GM19397 (cell line): ENCODE measurements at regions not wholly inside any gene's neighbourhood (a gene's known extent, or its start where the extent isn't known, plus 50 kb on each side); places are given as distances from the start of the nearest gene placed in this dataset.

Experiments
- ATAC-seq: cut with Tn5 transposase; IDR thresholded peaks from one replicate; pipeline ENCODE4 v1.9.1; 2021; ENCODE audit warnings: mild to moderate bottlenecking, moderate library complexity; ENCODE audit not compliant: unreplicated experiment

- ATAC-seq: no peak
Observed at GRCh38 chr18:41155025-41155424, 800.0 kb upstream of the PIK3C3 start.

- ATAC-seq: no peak
Observed at GRCh38 chr18:41153871-41154270, 801.2 kb upstream of the PIK3C3 start.

- no peak for ATAC-seq
Observed at GRCh38 chr18:41150316-41150715, 804.7 kb upstream of the PIK3C3 start.

GRCh38 chr18:41146301-41146700, 808.7 kb upstream of the PIK3C3 start:
- no peak for ATAC-seq

- ATAC-seq: no peak
Observed at GRCh38 chr18:41145516-41145915, 809.5 kb upstream of the PIK3C3 start.

GRCh38 chr18:41144441-41144840, 810.6 kb upstream of the PIK3C3 start:
- ATAC-seq: no peak

- no peak for ATAC-seq
Observed at GRCh38 chr18:41140506-41140905, 814.5 kb upstream of the PIK3C3 start.

GRCh38 chr18:41135146-41135545, 819.9 kb upstream of the PIK3C3 start:
- no peak for ATAC-seq

GRCh38 chr18:41134426-41134825, 820.6 kb upstream of the PIK3C3 start:
- ATAC-seq: no peak

- ATAC-seq: no peak
Observed at GRCh38 chr18:41131050-41131449, 824.0 kb upstream of the PIK3C3 start.

GRCh38 chr18:41128545-41128944, 826.5 kb upstream of the PIK3C3 start:
- ATAC-seq: no peak

GRCh38 chr18:41128126-41128525, 826.9 kb upstream of the PIK3C3 start:
- no peak for ATAC-seq

- no peak for ATAC-seq
Observed at GRCh38 chr18:41126541-41127235, 828.3 kb upstream of the PIK3C3 start.

GRCh38 chr18:41121116-41121826, 833.8 kb upstream of the PIK3C3 start:
- no peak for ATAC-seq

GRCh38 chr18:41119031-41119430, 836.0 kb upstream of the PIK3C3 start:
- ATAC-seq: no peak

GRCh38 chr18:41113885-41114482, 841.0 kb upstream of the PIK3C3 start:
- ATAC-seq: no peak

GRCh38 chr18:41099451-41099850, 855.6 kb upstream of the PIK3C3 start:
- no peak for ATAC-seq

- no peak for ATAC-seq
Observed at GRCh38 chr18:41096504-41096903, 858.5 kb upstream of the PIK3C3 start.

GRCh38 chr18:41077076-41077475, 878.0 kb upstream of the PIK3C3 start:
- ATAC-seq: no peak

GRCh38 chr18:41075212-41075611, 879.8 kb upstream of the PIK3C3 start:
- ATAC-seq: no peak

- no peak for ATAC-seq
Observed at GRCh38 chr18:41073372-41073954, 881.6 kb upstream of the PIK3C3 start.

GRCh38 chr18:41072946-41073345, 882.1 kb upstream of the PIK3C3 start:
- ATAC-seq: no peak
